ENCODE measurements at regions not wholly inside any gene's neighbourhood (a gene's known extent, or its start where the extent isn't known, plus 50 kb on each side); places are given as distances from the start of the nearest gene placed in this dataset.
"Not testable (repeated sequence)": the region's sequence is repeated elsewhere in the genome, so short reads cannot be mapped to it uniquely, and the experiment has no call there.

DNA sequence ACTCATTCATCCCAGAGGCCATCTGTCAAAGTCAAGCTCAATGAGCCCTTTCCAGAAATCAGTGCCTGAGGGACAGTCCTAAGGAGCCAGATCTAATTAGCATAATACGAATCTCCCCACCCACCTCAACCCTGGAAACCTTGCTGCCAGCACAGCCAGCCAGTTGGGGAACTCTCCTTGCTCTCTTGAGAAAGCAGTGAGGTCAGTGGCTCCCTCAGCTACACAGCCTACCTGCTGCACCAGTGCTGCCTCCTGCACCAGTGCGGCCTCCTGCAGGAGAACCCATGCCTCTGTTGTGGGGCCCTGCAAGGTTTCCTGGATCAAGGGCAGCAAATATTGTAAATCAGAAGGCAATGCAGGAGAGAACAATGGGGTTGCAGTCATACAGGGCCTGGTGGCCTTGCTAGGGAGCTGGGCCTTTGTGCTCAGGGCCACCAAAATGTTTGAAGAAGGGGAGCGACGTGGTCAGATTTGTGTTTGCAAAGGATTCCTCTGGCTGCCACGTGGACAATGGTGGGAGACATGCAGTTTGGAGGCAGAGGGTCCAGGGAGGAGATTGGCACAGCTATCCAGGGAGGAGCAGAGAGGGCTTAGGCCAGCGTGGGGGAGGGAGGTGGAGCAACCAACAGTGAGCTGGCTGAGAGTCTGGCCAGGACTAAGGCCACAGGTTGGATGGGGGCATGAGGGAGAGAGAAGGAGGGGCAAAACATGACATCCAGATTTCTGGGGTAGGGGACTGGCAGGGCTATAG is 124.3 kb upstream of the MAMLD1 start:
- no peak for DNase-seq (ENCODE audit: low read depth)

- DNase-seq (ENCODE audit: low read depth) = no peak
Observed at GRCh38 chrX:150239946-150240642, 123.0 kb upstream of the MAMLD1 start.

DNA sequence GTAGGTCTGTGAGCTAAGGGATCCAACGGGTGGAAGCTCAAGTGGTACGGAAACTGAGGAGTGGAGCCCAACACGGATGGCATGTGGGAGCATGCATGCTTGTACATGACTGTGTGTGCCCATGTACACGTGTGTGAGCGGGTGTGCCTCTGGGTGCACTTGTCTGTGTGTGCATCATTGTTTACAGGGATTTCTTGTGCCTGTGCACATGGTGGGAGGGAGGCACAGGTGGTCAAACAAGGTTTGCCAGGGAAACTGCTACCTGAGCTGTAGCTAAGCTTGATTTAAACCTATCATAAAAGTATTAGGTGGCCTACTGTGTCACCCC is 122.5 kb upstream of the MAMLD1 start:
- DNase-seq (ENCODE audit: low read depth) = no peak

DNA sequence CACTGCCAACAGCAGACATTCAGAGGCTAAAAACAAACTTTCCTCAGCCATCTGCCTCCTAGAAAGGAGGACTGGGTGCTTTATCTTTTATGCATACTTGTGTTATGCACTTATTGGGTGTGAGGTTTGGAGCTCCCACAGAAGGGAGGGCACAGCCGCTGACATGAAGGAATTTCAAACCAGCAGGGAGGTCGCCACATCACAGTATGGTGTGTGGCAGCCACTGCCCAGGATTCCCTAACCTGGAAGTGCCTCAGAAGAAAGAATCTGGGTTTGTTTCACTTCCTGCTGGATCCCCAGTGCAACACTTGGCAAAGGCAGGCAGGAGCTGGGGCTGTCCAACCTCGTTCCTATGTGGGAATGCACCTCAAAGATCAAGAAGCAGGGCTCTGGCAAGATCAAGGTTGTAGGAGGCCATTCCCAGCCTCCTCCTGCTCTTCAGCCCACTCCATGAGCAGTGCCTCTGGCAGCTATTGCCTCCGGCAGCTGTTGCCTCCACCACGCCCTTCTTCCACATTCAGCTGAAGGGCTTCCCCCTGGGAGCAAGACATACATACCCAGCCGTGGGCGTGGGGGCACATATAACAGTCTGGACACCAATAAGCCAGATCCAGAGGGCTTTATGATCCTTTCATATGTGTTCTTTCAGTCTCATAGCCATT is 109.0 kb upstream of the MAMLD1 start:
- DNase-seq (ENCODE audit: low read depth) = no peak

DNA sequence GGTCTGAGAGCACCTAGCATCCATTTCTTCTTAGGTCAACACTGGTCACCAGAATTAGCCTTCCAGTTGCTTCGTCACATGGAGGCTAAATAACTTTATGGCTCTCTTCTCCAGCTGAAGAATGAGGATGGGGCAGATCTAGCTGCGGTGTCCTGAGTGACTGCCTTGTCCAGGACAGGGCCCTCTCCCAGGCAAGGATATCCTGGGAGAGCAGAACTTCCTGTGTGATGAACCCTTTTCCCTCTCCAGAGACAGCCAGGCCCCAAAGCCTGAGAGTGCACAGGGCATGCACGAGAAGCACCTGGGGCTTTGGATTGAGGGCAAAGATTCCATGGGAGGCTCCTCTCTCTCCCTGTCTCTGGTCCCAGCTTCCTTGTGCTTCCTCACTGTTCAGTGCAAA is 108.2 kb upstream of the MAMLD1 start:
- no peak for DNase-seq (ENCODE audit: low read depth)

- no peak for DNase-seq (ENCODE audit: low read depth)
Observed at GRCh38 chrX:150255441-150256296, 107.4 kb upstream of the MAMLD1 start.

DNA sequence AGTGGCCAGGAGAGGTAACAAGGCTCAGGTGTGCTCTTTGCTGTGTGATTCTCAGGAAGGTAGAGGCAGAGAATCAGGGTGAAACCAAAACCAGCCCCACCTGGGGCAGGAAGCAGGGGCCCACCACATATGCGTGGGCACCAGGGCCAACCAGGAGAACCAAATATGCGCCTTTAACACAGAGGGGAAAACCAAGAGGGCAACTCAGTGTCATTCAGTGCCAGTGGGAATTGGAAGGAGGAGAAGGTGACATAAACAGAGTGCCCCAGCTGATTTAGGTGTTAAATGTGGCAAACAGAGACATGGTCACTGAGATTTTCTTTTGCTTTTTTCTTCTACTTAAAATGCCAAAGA is 106.8 kb upstream of the MAMLD1 start:
- no peak for DNase-seq (ENCODE audit: low read depth)

DNA sequence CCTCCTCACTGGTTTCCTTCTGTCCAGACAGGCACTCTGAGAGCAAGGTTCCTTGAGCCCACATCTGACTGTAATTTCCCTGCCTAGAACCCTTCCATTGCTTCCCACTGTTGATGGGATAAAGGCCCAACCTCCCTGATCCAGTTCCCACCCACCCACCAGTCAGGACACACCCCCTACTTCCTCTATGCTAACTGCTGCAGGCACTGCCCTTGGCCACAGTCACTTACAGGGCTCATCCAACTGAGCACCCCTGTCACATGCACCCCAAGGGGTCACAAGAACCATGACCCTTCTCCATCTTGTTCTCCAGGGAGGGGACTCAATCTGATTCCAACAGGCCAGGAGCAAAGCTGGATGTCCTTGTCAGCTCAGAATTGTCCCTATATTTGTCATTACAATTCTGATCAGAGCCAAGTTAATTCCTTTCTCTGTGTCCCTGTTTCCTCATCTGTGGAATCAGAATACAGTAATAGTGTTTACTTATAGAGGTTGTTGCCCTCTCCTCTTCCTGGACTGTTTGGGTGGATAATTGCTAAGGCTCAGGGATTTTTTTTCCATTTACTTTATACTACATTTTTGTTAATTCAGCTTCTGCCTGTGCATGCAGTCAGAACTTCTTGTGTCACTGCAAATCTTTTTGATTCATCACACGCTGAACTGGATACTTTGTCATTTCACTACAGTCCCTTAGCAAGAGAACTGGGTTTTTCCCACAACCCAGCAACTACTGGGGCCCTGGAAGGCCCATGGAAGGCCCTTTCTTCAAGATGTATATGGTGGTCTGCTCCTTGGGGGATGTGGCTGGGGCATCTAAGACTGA is 105.6 kb upstream of the MAMLD1 start:
- DNase-seq (ENCODE audit: low read depth) = no peak

- DNase-seq (ENCODE audit: low read depth) = no peak
Observed at GRCh38 chrX:150258176-150258425, 105.0 kb upstream of the MAMLD1 start.

DNA sequence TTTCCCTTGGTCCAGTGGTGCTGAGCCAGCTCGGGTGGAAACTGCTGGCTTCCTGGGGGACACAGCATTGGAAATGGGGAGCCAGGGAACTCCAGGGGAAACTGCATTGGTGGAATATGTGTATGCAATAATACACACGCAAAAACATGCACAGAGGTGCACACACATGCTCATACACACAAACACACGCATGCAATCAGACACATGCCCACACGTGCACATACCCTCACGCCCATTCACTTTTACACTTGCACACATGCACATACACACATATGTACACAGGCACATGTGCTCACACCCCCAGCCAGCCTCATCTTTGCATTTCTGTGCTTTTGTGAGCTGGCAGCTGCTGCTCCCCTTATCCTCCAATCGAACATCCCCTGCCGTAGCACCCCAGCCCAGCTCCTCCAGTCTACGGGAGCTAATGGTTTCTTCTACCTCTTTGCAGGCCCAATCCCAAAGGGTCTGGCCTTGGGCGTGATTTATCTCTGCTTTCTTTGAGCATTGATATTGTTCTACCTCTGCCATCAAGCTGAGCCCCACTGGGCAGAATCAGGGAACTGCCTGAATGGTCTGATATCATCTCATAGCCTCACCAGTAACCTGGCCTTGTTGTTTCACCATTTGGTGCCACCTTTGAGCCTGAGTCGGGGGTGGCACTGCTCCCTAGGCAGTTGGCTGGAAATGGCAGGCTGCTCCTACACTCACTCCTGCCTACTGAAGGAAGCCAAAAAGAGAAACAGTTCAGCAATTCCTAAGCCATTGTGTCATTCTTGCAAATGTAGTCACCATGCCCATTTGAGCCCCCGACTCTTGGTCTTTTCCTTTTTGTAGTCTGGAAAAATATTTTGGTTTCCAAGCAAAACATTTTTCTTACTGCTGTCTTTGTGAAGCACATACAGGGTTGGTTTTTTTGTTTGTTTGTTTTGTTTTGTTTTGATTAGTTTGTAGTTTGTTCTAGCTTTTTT is 104.4 kb upstream of the MAMLD1 start:
- peak; percentile 11 for DNase-seq (ENCODE audit: low read depth)

DNA sequence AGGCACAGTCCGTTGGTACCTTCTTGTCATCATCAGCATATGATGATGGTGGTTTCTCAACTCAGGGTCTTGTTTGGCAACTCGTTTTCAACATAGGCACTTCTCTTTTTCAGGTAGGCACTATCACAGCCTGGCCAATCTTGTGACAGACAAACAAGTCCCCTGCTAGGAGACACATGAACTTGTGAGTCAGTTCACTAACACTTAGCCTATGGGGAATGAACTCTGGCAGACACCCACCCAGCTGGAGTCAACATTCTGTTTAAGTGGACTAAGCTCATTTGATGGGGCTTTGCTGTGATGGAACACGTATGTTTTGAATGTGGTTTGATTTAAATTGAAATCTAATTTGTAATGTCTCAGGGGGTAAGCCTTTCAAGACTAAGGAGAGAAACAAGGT is 100.7 kb upstream of the MAMLD1 start:
- DNase-seq (ENCODE audit: low read depth) = no peak

DNA sequence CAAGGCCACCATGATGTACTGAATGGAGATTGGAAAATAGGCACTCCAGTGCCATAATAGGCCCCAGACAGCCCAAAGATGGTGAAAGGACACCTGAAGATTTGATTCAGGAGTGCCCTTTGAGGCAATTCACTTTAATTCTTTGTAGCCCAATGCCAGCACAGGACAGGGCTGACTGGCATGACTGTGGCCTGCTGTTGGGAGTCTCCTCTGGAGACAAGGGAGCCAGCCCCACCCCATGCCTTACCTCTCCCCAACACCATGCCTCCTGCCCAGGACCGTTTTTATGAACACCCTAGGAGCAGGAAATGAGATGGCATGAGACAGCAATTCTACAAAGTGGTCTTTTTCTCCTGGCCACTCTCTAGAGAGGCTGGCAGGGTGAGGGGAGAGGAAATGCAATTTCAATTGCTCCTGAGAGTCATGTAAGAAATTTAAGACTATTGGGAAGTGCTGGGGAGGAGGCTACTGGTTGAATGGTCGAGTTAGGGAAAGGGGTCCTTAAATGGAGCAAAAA is 94.2 kb upstream of the MAMLD1 start:
- DNase-seq (ENCODE audit: low read depth) = no peak

- DNase-seq (ENCODE audit: low read depth) = no peak
Observed at GRCh38 chrX:150269605-150270254, 93.4 kb upstream of the MAMLD1 start.

GRCh38 chrX:150270622-150271021 is 92.5 kb upstream of the MAMLD1 start:
- no peak for DNase-seq (ENCODE audit: low read depth)

- DNase-seq (ENCODE audit: low read depth) = not testable (repeated sequence)
Observed at GRCh38 chrX:150273575-150274294, 89.4 kb upstream of the MAMLD1 start.

DNA sequence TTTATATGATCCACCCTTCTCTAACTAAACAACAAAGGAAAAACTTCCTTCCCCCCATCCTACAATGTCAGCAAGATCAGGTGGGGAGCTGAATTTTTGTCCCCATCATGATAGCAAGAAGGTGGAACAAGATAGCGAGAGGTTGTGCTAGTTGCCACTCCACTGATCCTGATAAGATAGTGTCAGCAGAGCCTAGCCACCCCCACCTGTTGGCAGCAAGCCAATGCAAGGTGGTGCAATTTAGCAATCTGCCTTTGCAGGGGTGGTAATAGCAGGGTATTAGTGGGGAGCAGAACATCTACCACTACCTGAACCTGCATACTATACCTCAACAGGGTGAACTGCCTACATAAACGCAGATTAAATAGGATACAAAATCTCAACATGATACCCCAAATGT is 80.2 kb upstream of the MAMLD1 start:
- no peak for DNase-seq (ENCODE audit: low read depth)

GRCh38 chrX:150291014-150291413 is 72.1 kb upstream of the MAMLD1 start:
- DNase-seq (ENCODE audit: low read depth) = no peak

- DNase-seq (ENCODE audit: low read depth) = no peak
Observed at GRCh38 chrX:150293311-150294013, 69.7 kb upstream of the MAMLD1 start.

Data from GM04503 (cell line).